NCI-H187 treated with DMSO at 0.1 percent for 48 hours (cell line): ENCODE measurements at regions not wholly inside any gene's neighbourhood (a gene's known extent, or its start where the extent isn't known, plus 50 kb on each side); places are given as distances from the start of the nearest gene placed in this dataset.

ENCODE experiments used
- DNase-seq: peaks from one replicate; lab custom pipeline; 2025; lab: John Stamatoyannopoulos, UW

GRCh38 chr17:70230850-70231640 lies 61.7 kb downstream of the KCNJ2 start:
- no peak for DNase-seq

- no peak for DNase-seq
Observed at GRCh38 chr17:70232466-70232865, 63.1 kb downstream of the KCNJ2 start.

DNA sequence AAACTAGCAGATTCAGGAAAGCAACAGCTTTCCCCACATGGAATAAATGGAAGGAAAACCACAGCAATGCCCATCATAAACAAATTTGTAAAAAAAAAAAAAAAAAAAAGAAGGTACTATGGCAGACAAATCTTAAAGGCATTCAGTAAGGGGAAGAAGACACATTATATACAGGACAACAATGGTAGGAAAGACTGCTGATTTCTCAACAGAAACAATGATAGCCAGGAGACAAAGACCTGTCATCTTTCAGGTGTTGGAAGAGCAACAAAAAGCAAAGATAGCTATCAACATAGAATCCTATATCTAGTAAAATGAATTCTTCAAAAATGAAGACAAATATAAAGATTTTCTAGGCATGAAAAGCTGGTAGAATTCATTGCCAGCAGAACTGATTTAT lies 65.9 kb downstream of the KCNJ2 start:
- DNase-seq: no peak

DNA sequence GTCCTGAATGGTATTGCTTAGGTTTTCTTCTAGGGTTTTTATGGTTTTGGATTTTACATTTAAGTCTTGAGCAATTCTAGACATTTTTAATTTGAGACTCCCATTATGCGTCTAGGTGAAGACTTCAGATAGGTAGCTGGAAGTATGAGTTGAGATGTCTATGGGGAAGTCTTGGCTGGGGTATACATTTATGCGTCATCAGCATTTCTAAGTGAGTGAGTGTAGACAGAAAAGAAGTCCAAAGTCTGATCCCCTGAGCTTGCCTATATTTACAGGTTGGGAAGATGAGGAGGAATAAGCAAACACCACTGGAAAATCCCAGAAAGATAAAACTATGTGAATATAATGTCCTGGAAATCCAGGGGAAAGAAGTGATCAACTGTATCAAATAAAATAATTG lies 68.9 kb downstream of the KCNJ2 start:
- no peak for DNase-seq

DNA sequence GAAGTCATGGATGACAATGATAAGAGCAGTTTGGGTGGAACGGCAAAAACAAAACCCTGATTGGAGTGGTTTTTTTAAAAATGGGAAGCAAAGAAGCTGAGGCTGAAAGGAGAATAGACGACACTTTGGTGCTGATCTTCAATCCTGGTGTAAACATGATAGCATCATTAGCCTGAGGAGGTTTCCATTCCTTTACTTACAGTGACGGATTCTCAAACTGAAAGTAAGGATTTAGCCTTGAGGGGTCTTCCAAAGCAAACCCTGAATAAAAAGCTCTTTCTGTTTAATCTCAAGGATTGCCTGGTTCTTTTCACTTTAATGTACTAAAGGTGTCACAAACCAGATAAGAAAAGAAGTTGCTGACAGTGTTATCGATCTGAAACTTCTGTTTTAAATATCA lies 69.3 kb downstream of the KCNJ2 start:
- DNase-seq: no peak

- DNase-seq: no peak
Observed at GRCh38 chr17:70239391-70239826, 70.1 kb downstream of the KCNJ2 start.

DNA sequence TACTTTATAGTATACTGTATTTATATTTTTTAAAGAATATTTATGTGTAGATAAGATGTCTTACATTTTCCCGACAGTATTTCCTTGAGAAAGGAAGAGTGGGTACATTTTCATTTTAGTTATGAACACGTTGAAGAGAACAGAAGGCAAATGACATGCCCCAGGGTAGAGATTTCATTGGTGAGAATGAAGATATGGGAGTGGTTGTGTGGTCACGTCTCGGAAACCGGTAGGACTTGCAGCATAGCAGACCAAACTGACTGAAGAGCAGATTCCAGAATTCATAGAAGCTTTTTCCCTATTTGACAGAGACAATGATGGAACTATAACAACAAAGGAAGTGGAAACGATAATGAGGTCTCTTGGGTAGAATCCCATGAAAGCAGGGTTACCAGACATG lies 71.7 kb downstream of the KCNJ2 start:
- no peak for DNase-seq

GRCh38 chr17:70242781-70243437 lies 73.6 kb downstream of the KCNJ2 start:
- no peak for DNase-seq

GRCh38 chr17:70251706-70252105 lies 82.4 kb downstream of the KCNJ2 start:
- DNase-seq: no peak

- no peak for DNase-seq
Observed at GRCh38 chr17:70254735-70255460, 85.6 kb downstream of the KCNJ2 start.

DNA sequence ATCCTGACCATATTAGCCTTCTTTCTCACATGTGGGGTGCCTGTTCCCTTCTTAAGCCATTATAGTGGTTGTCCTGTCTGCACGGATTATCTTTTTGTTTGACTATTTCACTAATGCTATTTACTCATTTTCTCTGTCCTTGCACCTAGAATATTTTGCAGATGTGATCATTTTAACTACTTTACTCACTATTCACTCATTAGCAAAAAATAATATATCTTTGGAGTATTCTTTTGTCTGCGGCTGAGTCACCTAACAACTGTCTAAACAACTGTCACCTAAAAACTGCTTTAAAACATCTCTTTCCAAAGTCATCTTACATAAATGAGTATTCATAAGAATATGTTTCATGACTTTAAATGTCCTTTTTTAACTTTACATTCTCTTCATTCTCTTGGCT lies 87.4 kb downstream of the KCNJ2 start:
- no peak for DNase-seq

DNA sequence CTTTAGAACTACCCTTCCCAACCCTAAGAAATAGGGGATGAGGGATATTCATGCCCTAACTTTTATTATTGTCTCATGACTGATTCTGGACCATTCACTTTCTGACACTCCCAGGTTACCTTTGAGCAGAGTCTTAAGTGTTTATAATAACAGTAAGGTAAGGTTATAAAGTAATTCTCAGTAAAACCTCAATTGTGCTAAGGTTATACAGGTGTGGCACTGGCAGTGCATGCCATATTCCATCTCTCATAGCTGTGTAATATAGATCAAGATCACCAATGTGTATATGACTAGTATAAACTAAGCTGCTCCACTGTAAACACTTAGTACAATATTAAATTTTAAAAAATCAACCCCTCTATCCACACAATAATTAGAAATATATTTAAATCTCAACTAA lies 89.1 kb downstream of the KCNJ2 start:
- no peak for DNase-seq

DNA sequence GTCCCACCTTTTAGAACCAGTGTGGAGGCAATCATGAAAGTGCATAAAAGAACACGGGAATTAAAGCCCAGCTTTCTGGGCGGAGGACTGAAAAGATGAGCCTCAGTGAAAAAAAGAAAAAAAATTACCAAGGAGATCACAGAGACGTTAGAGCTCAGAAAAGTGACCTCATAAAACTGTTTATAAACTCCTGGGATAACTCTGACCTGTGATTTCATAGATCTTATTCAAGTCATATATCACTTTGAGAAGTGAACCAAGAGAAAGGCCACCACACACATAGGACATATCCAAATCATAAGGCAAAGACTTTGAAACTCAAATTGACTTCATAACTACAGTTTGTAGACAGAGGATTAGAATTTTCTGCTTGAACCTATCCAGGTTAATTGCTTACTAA lies 90.1 kb downstream of the KCNJ2 start:
- no peak for DNase-seq

DNA sequence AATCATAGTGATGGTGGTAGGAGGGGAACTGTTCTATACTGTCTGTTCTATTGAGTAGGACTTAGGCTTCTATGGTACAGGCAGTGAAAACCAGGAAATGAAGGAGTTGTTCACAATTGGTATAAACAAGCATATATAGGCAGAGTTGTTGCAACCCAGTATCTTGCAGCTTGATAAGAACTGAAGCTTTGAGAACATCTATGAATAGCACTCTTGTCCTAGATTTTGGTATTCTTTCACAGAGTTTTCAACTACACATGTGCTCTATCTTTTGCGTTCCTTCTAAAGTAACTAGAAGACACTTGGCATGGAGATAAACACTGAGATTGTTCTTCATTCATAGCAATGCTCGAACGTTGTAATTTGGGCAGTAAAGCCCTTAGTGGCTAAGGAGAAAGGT lies 91.8 kb downstream of the KCNJ2 start:
- no peak for DNase-seq

- no peak for DNase-seq
Observed at GRCh38 chr17:70265471-70265870, 96.1 kb downstream of the KCNJ2 start.

DNA sequence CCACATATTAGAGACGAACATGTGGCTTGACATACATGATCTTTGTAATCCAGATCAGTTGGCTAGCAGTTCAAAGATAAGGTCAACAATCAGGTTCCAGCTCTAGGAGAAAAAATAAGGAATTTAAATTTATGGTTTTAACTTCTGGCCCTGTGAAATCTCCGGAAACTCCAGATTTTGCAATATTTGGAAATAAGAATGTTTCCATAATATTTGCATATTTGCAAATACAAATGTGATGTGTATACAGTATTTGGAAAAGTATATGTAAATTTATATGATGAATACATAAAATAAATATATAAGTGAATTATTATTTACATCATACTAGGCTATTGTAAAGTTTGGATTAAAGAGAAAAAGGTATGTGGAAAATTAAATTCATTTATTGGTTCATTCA lies 97.1 kb downstream of the KCNJ2 start:
- DNase-seq: no peak

GRCh38 chr17:70268383-70268782 lies 99.1 kb downstream of the KCNJ2 start:
- DNase-seq: no peak

- DNase-seq: no peak
Observed at GRCh38 chr17:70270554-70270953, 101.2 kb downstream of the KCNJ2 start.

- DNase-seq: no peak
Observed at GRCh38 chr17:70271200-70271599, 101.9 kb downstream of the KCNJ2 start.

DNA sequence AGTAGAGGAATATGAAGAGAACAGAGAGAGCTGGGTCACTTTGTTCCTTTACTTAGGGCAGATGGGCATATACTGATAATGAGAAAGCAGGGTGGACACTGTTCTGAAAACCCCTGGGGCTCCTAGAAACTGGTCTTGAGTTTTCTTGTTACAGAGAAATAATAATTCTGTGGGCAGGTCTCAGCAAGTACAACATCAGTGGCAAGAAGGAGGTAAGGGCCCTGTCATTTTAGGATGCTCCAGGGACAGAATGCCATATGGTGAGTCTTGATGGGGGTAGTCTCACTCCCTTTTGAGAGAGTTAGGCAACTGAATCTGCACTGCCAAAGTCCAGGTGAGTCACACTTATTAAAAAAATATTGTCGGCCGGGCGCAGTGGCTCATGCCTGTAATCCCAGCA lies 102.3 kb downstream of the KCNJ2 start:
- DNase-seq: no peak

DNA sequence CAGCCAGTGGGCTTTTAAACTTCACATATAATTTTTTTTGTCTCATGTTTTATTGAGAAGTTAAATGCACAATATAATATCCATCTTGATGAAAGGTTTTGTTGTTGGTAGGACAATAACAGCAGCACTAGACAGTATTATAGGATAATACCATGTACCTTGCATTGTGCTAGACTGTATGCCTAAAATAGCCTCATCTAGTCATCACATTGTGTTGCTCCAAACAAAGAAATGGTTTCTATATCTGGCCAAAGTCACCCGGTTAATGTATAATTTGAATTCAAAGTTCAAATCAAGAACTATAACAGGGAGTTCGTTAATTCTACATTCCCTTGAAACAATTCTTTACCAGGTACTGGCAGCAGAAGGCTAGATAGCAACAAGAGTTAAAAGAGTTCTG lies 104.9 kb downstream of the KCNJ2 start:
- DNase-seq: no peak

GRCh38 chr17:70276906-70277305 lies 107.6 kb downstream of the KCNJ2 start:
- DNase-seq: no peak

- DNase-seq: no peak
Observed at GRCh38 chr17:70278844-70279462, 109.6 kb downstream of the KCNJ2 start.
